GM23338 (cell line): ENCODE measurements at regions not wholly inside any gene's neighbourhood (a gene's known extent, or its start where the extent isn't known, plus 50 kb on each side); places are given as distances from the start of the nearest gene placed in this dataset.

Experiments
- ATAC-seq: fragments of 200-7000 bp; cut with Tn5 transposase; 3 replicates; pipeline ENCODE4 v1.9.1; 2020
- DNase-seq: peaks from one replicate; pipeline ENCODE4 v3.0.0-alpha.2; 2015; ENCODE audit warnings: low spot score
- H2AFZ ChIP-seq: fragments of 200-600 bp; sonication (generic); 2 replicates; pipeline ENCODE4 v1.8.0; 2016; ENCODE audit warnings: antibody characterized with exemption, mild to moderate bottlenecking, moderate library complexity
- H3F3A ChIP-seq: fragments of 200-600 bp; sonication (generic); replicated peaks from 2 replicates; pipeline ENCODE4 v1.8.0; 2017; ENCODE audit warnings: antibody characterized with exemption, mixed run types, low read depth
- H3K27ac ChIP-seq: fragments of 200-600 bp; sonication (generic); 2 replicates; pipeline ENCODE4 v1.6.1; 2016; ENCODE audit warnings: low read depth
- H3K27me3 ChIP-seq: fragments of 200-600 bp; sonication (generic); 2 replicates; pipeline ENCODE4 v1.8.0; 2016; ENCODE audit warnings: mild to moderate bottlenecking, mixed run types, moderate library complexity; ENCODE audit not compliant: insufficient read depth
- H3K36me3 ChIP-seq: fragments of 200-600 bp; sonication (generic); 2 replicates; pipeline ENCODE4 v1.8.0; 2016; ENCODE audit warnings: mild to moderate bottlenecking; ENCODE audit not compliant: insufficient read depth
- H3K4me1 ChIP-seq: fragments of 200-600 bp; sonication (generic); 2 replicates; pipeline ENCODE4 v1.8.0; 2016; ENCODE audit warnings: mild to moderate bottlenecking, moderate library complexity; ENCODE audit not compliant: insufficient read depth
- H3K4me2 ChIP-seq: fragments of 200-600 bp; sonication (generic); 2 replicates; pipeline ENCODE4 v1.7.1; 2017; ENCODE audit warnings: mixed run types
- H3K4me3 ChIP-seq: fragments of 200-600 bp; sonication (generic); 2 replicates; pipeline ENCODE4 v1.6.1; 2016; ENCODE audit warnings: mixed run types
- H3K79me2 ChIP-seq: fragments of 200-600 bp; sonication (generic); replicated peaks from 2 replicates; pipeline ENCODE4 v1.8.0; 2017; ENCODE audit warnings: mild to moderate bottlenecking; ENCODE audit not compliant: insufficient read depth
- H3K9me2 ChIP-seq: fragments of 200-600 bp; sonication (generic); 2 replicates; pipeline ENCODE4 v1.8.0; 2017; ENCODE audit not compliant: insufficient read depth
- H4K20me1 ChIP-seq: fragments of 200-600 bp; sonication (generic); replicated peaks from 2 replicates; pipeline ENCODE4 v1.8.0; 2017; ENCODE audit warnings: mild to moderate bottlenecking; ENCODE audit not compliant: insufficient read depth
- H3K27ac Mint-ChIP-seq: 2 replicates; pipeline ENCODE4 v1.8.0; 2020; ENCODE audit warnings: inconsistent platforms, mild to moderate bottlenecking, moderate library complexity, mixed read lengths
- H3K27me3 Mint-ChIP-seq: 3 replicates; pipeline ENCODE4 v1.8.0; 2022; ENCODE audit warnings: low read depth, mild to moderate bottlenecking, moderate library complexity, mixed read lengths, inconsistent platforms; ENCODE audit not compliant: insufficient read depth, poor library complexity
- H3K36me3 Mint-ChIP-seq: 3 replicates; pipeline ENCODE4 v1.8.0; 2021; ENCODE audit warnings: low read depth, mild to moderate bottlenecking, inconsistent platforms, moderate library complexity, mixed read lengths
- H3K4me1 Mint-ChIP-seq: 3 replicates; pipeline ENCODE4 v1.8.0; 2020; ENCODE audit warnings: mild to moderate bottlenecking, inconsistent platforms, mixed read lengths
- H3K4me3 Mint-ChIP-seq: 3 replicates; pipeline ENCODE4 v1.8.0; 2021; ENCODE audit warnings: moderate library complexity, mild to moderate bottlenecking, inconsistent platforms, mixed read lengths
- H3K9me3 Mint-ChIP-seq: 3 replicates; pipeline ENCODE4 v1.8.0; 2020; ENCODE audit warnings: moderate library complexity, mild to moderate bottlenecking, inconsistent platforms, mixed read lengths
- CREB1 ChIP-seq: fragments of 250-450 bp; sonication (Bioruptor Pico); IDR thresholded peaks from 2 replicates; pipeline ENCODE4 v1.5.0; 2020; ENCODE audit warnings: low read depth, mild to moderate bottlenecking, moderate library complexity
- CTCF ChIP-seq, 2 experiments: fragments of 200-600 bp in 1 of 2; sonication (generic) in 1 of 2; conservative IDR thresholded peaks; 2 replicates each; pipeline versions ENCODE4 v1.5.1 to v1.6.1; 2016 to 2017; ENCODE audit warnings: antibody characterized with exemption in 2 of 2, low read depth in 2 of 2, mild to moderate bottlenecking in 2 of 2, moderate library complexity in 1 of 2
- ETS1 ChIP-seq: IDR thresholded peaks from 2 replicates; pipeline ENCODE4 v1.6.1; 2016; ENCODE audit warnings: antibody characterized with exemption
- EZH2 ChIP-seq: fragments of 200-600 bp; sonication (generic); IDR thresholded peaks from one replicate; pipeline ENCODE4 v1.8.0; 2017; ENCODE audit warnings: antibody characterized with exemption, mild to moderate bottlenecking, low read depth; ENCODE audit not compliant: unreplicated experiment
- EZH2phosphoT487 ChIP-seq: fragments of 200-600 bp; sonication (generic); IDR thresholded peaks from one replicate; pipeline ENCODE4 v1.8.1; 2018; ENCODE audit warnings: antibody characterized with exemption; ENCODE audit not compliant: unreplicated experiment
- JUNB ChIP-seq: IDR thresholded peaks from one replicate; pipeline ENCODE4 v1.6.1; 2016; ENCODE audit warnings: antibody characterized with exemption; ENCODE audit not compliant: unreplicated experiment
- NANOG ChIP-seq: IDR thresholded peaks from 2 replicates; pipeline ENCODE4 v1.6.1; 2016; ENCODE audit warnings: antibody characterized with exemption, borderline replicate concordance
- POLR2AphosphoS5 ChIP-seq: IDR thresholded peaks from 2 replicates; pipeline ENCODE4 v1.6.1; 2016; ENCODE audit warnings: antibody characterized with exemption, low read depth
- ZNF331 ChIP-seq: fragments of 250-450 bp; sonication (Bioruptor Pico); IDR thresholded peaks from 2 replicates; pipeline ENCODE4 v1.5.0; 2020; ENCODE audit warnings: low read depth, mild to moderate bottlenecking, moderate library complexity
- TF ChIP-seq, protein P1 (sequence below): IDR thresholded peaks from one replicate; pipeline ENCODE4 v1.6.1; 2018; ENCODE audit warnings: antibody characterized with exemption; ENCODE audit not compliant: unreplicated experiment

GRCh38 chr1:192939440-192939839, 119.7 kb downstream of the UCHL5 start:
- Histone ChIP-seq H3K4me1 (no peaks in the 10 kb centered on the region), H2AFZ (no peak overlapping the region), H3K27ac (no peak overlapping the region), H4K20me1 (no peaks in the 10 kb centered on the region), H3F3A (no peaks in the 10 kb centered on the region), H3K4me2 (no peak overlapping the region), H3K9me2 (no peaks in the 10 kb centered on the region), H3K4me3 (no peak overlapping the region), H3K79me2 (no peaks in the 10 kb centered on the region), H3K27me3 (no peaks in the 10 kb centered on the region), H3K36me3 (no peaks in the 10 kb centered on the region)
- H3K27ac Mint-ChIP-seq, result peak overlapping the region; percentile 49; the same call in 1 of the 2 replicates
- ATAC-seq, result no peak
- no peak for DNase-seq
- H3K4me3 Mint-ChIP-seq, result no peak overlapping the region
- H3K27me3 Mint-ChIP-seq, result no peaks in the 10 kb centered on the region
- 0 out of 3 replicates have a peak, but pooled peaks cover 2% of the 10 kb centered on the region for H3K4me1 Mint-ChIP-seq
- TF ChIP-seq CTCF (conservative IDR thresholded peaks at IDR 0.05; ENCODE audit: low read depth in 2 of 2) (no peak), ZNF331 (no peak)
- H3K36me3 Mint-ChIP-seq, result no peaks in the 10 kb centered on the region
- H3K9me3 Mint-ChIP-seq, result no peaks in the 10 kb centered on the region

GRCh38 chr1:192940658-192941057, 118.5 kb downstream of the UCHL5 start:
- no peaks in the 10 kb centered on the region for H3K27me3 ChIP-seq
- Mint-ChIP-seq H3K4me1 (0 out of 3 replicates have a peak, but pooled peaks cover 2% of the 10 kb centered on the region), H3K27me3 (no peaks in the 10 kb centered on the region), H3K36me3 (no peaks in the 10 kb centered on the region), H3K27ac (no peak overlapping the region), H3K9me3 (no peaks in the 10 kb centered on the region), H3K4me3 (no peak overlapping the region)
- no peaks in the 10 kb centered on the region for H3K79me2 ChIP-seq
- ATAC-seq (no peak), DNase-seq (no peak)
- no peaks in the 10 kb centered on the region for H4K20me1 ChIP-seq
- H3K36me3 ChIP-seq, result no peaks in the 10 kb centered on the region
- H3F3A ChIP-seq, result no peaks in the 10 kb centered on the region
- H3K4me2 ChIP-seq, result no peak overlapping the region
- no peaks in the 10 kb centered on the region for H3K4me1 ChIP-seq
- H3K4me3 ChIP-seq, result no peak overlapping the region
- no peak overlapping the region for H3K27ac ChIP-seq
- no peak overlapping the region for H2AFZ ChIP-seq
- no peaks in the 10 kb centered on the region for H3K9me2 ChIP-seq
- no peak for TF ChIP-seq NANOG
- TF ChIP-seq ZNF331, result no peak
- TF ChIP-seq ETS1, result no peak
- TF ChIP-seq CTCF (conservative IDR thresholded peaks at IDR 0.05; ENCODE audit: low read depth in 2 of 2), result no peak
- no peak for TF ChIP-seq POLR2AphosphoS5
- TF ChIP-seq JUNB, result no peak
- TF ChIP-seq, protein P1, sequence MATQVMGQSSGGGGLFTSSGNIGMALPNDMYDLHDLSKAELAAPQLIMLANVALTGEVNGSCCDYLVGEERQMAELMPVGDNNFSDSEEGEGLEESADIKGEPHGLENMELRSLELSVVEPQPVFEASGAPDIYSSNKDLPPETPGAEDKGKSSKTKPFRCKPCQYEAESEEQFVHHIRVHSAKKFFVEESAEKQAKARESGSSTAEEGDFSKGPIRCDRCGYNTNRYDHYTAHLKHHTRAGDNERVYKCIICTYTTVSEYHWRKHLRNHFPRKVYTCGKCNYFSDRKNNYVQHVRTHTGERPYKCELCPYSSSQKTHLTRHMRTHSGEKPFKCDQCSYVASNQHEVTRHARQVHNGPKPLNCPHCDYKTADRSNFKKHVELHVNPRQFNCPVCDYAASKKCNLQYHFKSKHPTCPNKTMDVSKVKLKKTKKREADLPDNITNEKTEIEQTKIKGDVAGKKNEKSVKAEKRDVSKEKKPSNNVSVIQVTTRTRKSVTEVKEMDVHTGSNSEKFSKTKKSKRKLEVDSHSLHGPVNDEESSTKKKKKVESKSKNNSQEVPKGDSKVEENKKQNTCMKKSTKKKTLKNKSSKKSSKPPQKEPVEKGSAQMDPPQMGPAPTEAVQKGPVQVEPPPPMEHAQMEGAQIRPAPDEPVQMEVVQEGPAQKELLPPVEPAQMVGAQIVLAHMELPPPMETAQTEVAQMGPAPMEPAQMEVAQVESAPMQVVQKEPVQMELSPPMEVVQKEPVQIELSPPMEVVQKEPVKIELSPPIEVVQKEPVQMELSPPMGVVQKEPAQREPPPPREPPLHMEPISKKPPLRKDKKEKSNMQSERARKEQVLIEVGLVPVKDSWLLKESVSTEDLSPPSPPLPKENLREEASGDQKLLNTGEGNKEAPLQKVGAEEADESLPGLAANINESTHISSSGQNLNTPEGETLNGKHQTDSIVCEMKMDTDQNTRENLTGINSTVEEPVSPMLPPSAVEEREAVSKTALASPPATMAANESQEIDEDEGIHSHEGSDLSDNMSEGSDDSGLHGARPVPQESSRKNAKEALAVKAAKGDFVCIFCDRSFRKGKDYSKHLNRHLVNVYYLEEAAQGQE, result no peak
- no peak for TF ChIP-seq EZH2
- TF ChIP-seq CREB1 (CRISPR knock-in tag), result no peak
- TF ChIP-seq EZH2phosphoT487, result no peak
